ENCODE measurements at regions not wholly inside any gene's neighbourhood (a gene's known extent, or its start where the extent isn't known, plus 50 kb on each side); places are given as distances from the start of the nearest gene placed in this dataset.

DNA sequence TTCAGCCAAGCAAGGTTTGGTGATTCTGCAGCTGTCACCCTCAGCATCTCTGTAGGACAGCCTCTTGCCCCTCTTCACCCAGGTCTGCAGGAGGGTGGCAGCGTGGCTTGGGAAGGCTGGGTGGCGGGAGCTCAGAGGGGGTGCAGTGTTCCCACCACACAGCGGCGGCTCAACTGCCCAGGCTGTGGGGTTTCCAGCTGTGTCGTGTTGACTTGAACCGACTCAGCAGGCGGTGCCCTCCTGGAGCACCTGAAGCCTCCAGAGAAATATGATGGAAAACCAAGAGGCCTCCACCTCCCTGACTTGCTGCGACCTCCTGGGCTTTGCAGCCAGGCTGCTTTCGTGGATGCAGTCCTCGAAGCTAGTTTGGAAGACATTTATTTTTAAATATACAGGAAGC, 68.0 kb upstream of the KLF6 start:
- H3K27ac ChIP-seq = no peak overlapping the region
- no peaks in the 10 kb centered on the region for H3K4me1 ChIP-seq

GRCh38 chr10:3852147-3852904, 67.3 kb upstream of the KLF6 start:
- no peaks in the 10 kb centered on the region for H3K36me3 ChIP-seq
- H3K27ac ChIP-seq = no peak overlapping the region
- no peaks in the 10 kb centered on the region for H3K4me1 ChIP-seq
- H3K27me3 ChIP-seq = no peaks in the 10 kb centered on the region
- DNase-seq = peak; percentile 8 to 22
- H3K4me3 ChIP-seq = no peak overlapping the region
- H3K9me3 ChIP-seq (replicated peaks) = no peaks in the 10 kb centered on the region

More for the DNA sequence above, 68.0 kb upstream of the KLF6 start:
- DNase-seq = no peak
- no peak overlapping the region for H3K4me3 ChIP-seq
- H3K36me3 ChIP-seq = no peaks in the 10 kb centered on the region
- no peaks in the 10 kb centered on the region for H3K27me3 ChIP-seq
- no peaks in the 10 kb centered on the region for H3K9me3 ChIP-seq (replicated peaks)

- Histone ChIP-seq H3K4me3 (no peak overlapping the region), H3K36me3 (no peaks in the 10 kb centered on the region), H3K9me3 (replicated peaks) (no peaks in the 10 kb centered on the region), H3K27me3 (no peaks in the 10 kb centered on the region), H3K4me1 (no peaks in the 10 kb centered on the region), H3K27ac (no peak overlapping the region)
- DNase-seq = no peak
Observed at GRCh38 chr10:3850999-3851937, 66.3 kb upstream of the KLF6 start.

DNA sequence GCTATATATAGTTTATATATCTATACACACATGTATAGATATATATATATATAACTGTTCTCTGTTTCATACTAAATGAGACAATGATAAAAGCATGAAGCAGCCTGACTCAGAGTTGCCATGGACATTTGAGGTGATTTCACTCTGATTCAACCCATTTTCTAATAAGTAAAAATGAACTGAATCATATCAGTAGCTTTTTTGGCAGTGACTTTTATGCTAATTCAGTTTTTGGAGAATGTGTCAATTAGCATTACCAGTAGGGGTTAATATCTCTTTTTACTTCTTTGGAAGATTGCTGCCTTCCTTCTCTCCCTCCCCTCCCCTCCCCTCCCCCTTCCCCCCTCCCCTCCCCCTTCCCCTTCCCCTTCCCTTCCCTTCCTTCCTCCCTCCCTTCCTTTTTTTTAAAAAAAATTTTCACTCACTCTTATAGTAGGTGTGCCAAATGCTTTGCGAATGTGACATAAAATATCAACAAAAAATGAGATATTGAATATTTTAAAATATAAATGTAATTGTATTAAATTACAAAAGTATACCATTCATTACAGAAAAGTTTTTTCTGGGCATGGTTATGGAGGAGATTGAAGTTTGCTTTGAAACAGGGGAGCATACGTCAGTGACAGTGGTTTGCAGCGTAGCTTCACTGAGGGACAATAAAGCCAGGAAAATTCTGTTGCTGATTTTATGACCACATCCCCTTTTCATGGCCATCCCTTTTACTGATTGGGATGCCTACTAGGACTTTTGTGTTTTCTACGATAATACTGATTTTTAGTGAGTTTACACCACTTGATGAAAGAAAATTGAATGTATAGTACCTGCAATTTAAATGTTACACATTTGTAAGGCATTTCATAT, 64.0 kb upstream of the KLF6 start:
- no peaks in the 10 kb centered on the region for H3K9me3 ChIP-seq (replicated peaks)
- no peak overlapping the region for H3K4me3 ChIP-seq
- no peak for DNase-seq
- no peaks in the 10 kb centered on the region for H3K27me3 ChIP-seq
- H3K4me1 ChIP-seq = no peaks in the 10 kb centered on the region
- H3K36me3 ChIP-seq = no peaks in the 10 kb centered on the region
- H3K27ac ChIP-seq = no peak overlapping the region

GRCh38 chr10:3848005-3848774, 63.2 kb upstream of the KLF6 start:
- H3K9me3 ChIP-seq (replicated peaks) = no peaks in the 10 kb centered on the region
- no peak overlapping the region for H3K27ac ChIP-seq
- no peak for DNase-seq
- H3K4me3 ChIP-seq = no peak overlapping the region
- H3K27me3 ChIP-seq = no peaks in the 10 kb centered on the region
- H3K36me3 ChIP-seq = no peaks in the 10 kb centered on the region
- no peaks in the 10 kb centered on the region for H3K4me1 ChIP-seq

DNA sequence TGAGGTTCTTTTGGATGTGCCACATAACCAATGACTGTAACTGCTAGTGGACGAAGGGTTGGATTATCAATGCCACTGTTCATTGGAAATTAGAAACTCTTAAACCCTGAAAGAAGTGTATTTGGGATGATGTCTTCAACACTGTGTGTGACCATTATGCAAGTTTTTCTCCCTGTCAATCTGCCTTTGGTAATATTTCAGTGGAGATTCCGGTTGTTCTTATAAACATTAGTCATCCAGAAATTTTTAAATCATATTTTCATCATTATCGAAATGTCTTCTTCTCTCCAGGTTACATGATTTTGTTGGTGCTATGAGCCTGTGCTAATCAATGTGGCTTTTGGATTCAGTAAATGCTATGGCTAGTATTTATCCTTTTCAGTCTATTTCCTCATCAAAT, 61.7 kb upstream of the KLF6 start:
- no peak overlapping the region for H3K27ac ChIP-seq
- H3K9me3 ChIP-seq (replicated peaks) = no peaks in the 10 kb centered on the region
- DNase-seq = no peak
- no peaks in the 10 kb centered on the region for H3K27me3 ChIP-seq
- no peaks in the 10 kb centered on the region for H3K36me3 ChIP-seq
- no peak overlapping the region for H3K4me3 ChIP-seq
- H3K4me1 ChIP-seq = no peaks in the 10 kb centered on the region

- no peak overlapping the region for H3K4me3 ChIP-seq
Observed at GRCh38 chr10:3844491-3845025, 59.5 kb upstream of the KLF6 start.

DNA sequence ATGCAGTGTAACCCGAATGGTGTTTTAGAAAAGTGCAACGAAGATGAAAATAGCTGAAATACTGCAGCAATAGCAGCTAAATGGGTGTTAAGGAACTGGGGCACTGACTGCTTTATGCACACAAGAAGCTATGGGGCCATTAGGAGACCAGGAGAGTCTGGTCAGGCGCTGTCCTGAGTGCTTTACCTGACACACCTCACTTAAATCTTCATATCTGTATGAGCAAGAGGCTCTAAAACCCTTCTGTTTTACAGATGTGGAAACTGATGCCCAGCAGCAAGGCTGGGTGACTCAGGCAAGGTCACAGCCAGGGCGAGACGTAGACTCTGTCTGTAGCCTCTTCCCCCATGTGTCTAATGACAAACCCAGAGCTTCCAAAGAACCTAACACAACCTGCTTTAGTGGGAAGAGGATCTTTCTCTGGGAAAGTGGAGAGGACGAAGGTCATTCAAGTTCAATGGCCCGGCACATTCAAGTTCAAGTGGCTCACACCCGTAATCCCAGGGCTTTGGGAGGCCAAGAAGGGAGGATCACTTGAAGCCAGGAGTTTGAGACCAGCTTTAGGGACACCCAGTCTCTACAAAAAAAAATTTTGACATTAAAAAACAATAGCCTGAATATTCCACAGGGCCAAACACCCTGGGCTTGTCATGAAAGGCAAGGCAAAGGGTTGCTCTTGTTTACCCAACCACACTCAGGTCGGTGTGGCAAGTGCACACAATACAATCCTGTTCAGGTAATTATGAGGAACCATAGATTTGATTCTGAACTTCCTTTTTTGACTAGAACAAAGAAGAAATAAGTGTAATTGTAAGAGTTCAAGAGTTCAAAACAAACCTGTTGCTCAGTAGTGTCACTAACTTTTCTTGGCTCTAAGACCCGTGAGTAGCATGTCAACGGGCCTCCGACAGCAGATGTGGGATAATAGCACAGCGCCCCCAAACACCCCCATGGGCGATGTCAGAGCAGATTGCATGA, 53.7 kb upstream of the KLF6 start:
- no peak for DNase-seq
- Histone ChIP-seq H3K27ac (no peak overlapping the region), H3K36me3 (no peaks in the 10 kb centered on the region), H3K4me3 (no peak overlapping the region), H3K27me3 (no peaks in the 10 kb centered on the region), H3K4me1 (no peaks in the 10 kb centered on the region), H3K9me3 (replicated peaks) (no peaks in the 10 kb centered on the region)

More at GRCh38 chr10:3844491-3845025, 59.5 kb upstream of the KLF6 start:
- no peaks in the 10 kb centered on the region for H3K36me3 ChIP-seq
- H3K4me1 ChIP-seq = no peaks in the 10 kb centered on the region
- H3K27ac ChIP-seq = no peak overlapping the region
- H3K9me3 ChIP-seq (replicated peaks) = no peaks in the 10 kb centered on the region
- H3K27me3 ChIP-seq = no peaks in the 10 kb centered on the region
- DNase-seq = no peak

DNA sequence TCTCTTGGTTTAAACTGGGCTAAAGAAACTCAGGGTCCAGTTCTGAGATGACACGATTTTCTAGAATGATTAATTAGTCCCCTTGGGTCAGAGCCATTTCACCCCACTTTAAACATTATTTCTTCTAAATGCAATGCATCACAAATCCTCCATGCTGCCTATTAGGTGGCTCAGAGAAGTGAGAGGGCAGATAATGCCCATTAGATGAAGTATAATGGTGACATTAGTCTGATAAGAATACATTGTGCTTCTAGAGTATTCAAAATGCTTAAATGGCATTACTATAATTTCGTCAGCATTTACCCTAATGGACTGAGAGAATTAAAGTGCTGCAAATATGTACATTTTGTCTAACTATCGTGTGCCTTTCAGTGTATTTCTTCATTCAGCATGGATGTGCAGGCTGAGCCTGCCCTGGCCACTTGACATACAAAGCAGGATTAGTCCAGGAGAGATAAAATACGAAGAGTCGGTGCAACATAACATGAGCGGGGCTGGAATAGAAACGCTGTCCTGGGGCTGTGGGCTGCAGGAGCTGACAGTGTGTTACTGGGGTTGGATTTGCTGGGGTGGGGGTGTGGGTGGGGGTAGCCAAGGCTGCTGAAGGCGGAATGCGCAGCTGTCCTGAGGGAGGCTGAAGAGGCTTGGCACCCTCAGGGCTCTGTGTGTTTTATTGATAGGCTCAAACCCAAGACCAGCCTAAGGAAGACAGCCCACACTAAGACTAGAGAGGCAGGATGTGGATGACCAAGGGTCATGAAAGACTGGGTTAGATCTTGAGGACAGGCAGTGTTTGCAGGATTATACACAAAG, 52.8 kb upstream of the KLF6 start:
- H3K9me3 ChIP-seq (replicated peaks) = no peaks in the 10 kb centered on the region
- no peaks in the 10 kb centered on the region for H3K36me3 ChIP-seq
- no peaks in the 10 kb centered on the region for H3K27me3 ChIP-seq
- no peaks in the 10 kb centered on the region for H3K4me1 ChIP-seq
- no peak overlapping the region for H3K27ac ChIP-seq
- no peak for DNase-seq
- no peak overlapping the region for H3K4me3 ChIP-seq

GRCh38 chr10:3836222-3836820, 51.3 kb upstream of the KLF6 start:
- Histone ChIP-seq H3K9me3 (replicated peaks) (no peaks in the 10 kb centered on the region), H3K27me3 (no peaks in the 10 kb centered on the region), H3K27ac (no peak overlapping the region), H3K4me3 (no peak overlapping the region), H3K36me3 (no peaks in the 10 kb centered on the region), H3K4me1 (no peaks in the 10 kb centered on the region; the same call in 1 of the 2 replicates)
- DNase-seq = no peak

- H3K27ac ChIP-seq = no peak overlapping the region
- no peak for DNase-seq
- H3K4me1 ChIP-seq = peaks cover 3% of the 10 kb centered on the region; the same call in 1 of the 2 replicates
- H3K27me3 ChIP-seq = no peaks in the 10 kb centered on the region
- H3K9me3 ChIP-seq (replicated peaks) = no peaks in the 10 kb centered on the region
- H3K36me3 ChIP-seq = no peaks in the 10 kb centered on the region
- H3K4me3 ChIP-seq = no peak overlapping the region
Observed at GRCh38 chr10:3835770-3836169, 50.8 kb upstream of the KLF6 start.

GRCh38 chr10:3834947-3835346, 49.9 kb upstream of the KLF6 start:
- no peak for DNase-seq
- no peaks in the 10 kb centered on the region for H3K9me3 ChIP-seq (replicated peaks)
- peaks cover 3% of the 10 kb centered on the region; the same call in 1 of the 2 replicates for H3K4me1 ChIP-seq
- H3K27me3 ChIP-seq = no peaks in the 10 kb centered on the region
- H3K36me3 ChIP-seq = no peaks in the 10 kb centered on the region
- no peak overlapping the region for H3K27ac ChIP-seq
- no peak overlapping the region for H3K4me3 ChIP-seq
